NCI-H146 treated with DMSO at 0.1 percent for 48 hours (cell line): ENCODE measurements at regions not wholly inside any gene's neighbourhood (a gene's known extent, or its start where the extent isn't known, plus 50 kb on each side); places are given as distances from the start of the nearest gene placed in this dataset.
A peak's percentile ranks its signal among the peaks of the same experiment; 100 is the strongest.
"Not testable (repeated sequence)": the region's sequence is repeated elsewhere in the genome, so short reads cannot be mapped to it uniquely, and the experiment has no call there.

Experiments used
- DNase-seq: peaks from one replicate; lab custom pipeline; 2025; ENCODE audit not compliant: unreplicated experiment; lab: John Stamatoyannopoulos, UW

DNA sequence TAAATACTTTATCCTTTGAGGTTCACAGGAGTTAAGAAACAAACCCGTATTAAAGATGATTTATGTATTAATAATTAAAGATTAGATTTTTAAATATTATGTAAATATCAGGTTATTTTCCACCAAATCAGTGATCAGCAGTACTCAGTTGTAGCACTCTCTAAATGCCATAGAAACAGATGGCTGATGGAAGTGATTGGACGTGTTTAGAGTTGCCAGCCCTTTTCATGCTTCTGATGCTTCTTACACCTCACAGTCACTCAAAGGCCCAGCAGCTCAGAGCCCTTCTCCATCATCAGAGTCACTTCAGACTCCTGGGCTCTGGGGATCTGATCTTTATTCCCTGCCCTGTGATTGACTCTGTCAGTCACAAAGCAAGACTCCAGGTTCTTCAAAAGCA is 170.1 kb upstream of the PGRMC2 start:
- DNase-seq = no peak

DNA sequence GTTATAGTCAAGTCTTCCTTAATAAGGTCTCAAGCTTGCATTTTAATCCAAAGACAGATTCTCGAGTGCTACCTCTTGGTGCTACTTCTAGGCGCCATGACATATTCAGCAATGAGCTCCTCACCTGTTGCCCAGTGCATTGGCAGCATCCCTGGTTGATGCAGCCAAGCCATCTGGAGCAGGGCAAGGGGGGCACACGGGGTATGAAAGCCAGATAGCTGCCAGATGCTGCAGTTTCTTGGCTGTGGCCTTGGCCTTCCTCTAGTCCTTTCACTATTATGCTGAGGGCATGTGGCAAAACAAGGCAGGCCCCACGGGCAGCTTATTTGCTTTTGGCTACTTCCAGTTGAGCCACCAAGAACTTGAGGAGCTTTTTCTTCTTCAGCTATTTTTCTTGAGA is 168.6 kb upstream of the PGRMC2 start:
- no peak for DNase-seq

DNA sequence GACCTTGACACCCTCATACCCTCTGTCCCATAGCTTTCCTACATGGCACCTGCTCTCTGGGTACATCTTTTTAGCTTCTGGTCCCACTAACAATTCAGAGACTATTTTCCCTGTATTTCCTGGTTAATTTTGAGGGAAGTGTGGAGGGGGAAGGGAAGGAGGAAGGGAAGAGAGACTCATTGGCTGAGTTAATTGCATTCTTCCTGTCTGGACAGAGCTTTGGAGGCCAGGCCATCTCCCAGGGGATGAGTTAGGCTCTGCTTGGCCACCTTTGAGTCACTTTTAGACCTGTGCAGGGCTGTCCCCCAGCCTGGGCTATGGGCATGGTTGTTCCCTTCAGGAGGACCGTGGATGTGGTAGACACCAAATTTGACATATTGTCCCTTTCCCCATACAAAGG is 167.9 kb upstream of the PGRMC2 start:
- no peak for DNase-seq

DNA sequence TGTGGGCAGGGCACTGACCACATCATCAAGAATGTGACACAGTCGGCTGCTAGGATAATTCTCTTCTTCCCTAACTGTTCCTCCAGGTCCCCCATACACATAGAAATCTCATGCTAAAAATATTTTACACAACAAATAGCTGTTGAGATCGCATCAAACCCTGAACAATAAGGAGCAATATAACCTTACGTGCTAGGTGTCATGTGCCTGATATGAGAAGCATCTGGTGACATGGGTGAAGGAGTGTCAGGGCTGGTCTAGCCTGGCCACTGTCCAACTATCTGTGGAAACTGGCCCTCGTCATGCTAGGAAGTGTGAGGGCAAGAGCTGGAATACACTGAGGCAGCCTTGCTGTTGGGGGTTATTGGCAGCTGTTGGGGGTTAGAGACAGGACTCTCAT is 167.3 kb upstream of the PGRMC2 start:
- no peak for DNase-seq

DNA sequence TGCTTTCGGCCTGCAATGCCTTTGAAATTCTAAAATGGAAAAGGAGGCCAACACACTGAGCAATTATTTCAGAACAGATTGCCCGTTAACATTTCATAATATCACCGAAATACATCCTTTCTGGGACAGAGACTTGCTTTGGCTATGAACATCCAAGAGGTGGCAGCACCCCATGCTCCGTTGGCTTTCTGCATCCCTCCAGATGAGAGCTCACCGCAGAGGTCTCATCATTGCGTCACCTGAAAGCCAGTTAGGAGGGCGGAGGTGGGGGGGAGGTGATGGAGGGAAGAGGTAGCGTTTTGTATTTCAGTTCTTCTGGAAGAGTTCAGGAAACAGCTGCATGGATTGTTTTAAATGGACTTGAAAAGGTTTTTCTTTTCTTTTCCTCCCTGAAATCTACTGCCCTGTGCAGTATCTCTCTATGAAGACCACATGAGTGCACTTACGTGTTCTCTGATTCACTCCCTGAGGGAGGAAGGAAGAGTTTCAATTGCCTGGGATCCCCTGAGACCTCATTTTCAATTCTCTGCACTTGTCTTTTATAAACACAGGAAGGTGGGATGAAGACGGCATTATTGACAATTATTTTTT is 166.8 kb upstream of the PGRMC2 start:
- peak; percentile 10 for DNase-seq

DNA sequence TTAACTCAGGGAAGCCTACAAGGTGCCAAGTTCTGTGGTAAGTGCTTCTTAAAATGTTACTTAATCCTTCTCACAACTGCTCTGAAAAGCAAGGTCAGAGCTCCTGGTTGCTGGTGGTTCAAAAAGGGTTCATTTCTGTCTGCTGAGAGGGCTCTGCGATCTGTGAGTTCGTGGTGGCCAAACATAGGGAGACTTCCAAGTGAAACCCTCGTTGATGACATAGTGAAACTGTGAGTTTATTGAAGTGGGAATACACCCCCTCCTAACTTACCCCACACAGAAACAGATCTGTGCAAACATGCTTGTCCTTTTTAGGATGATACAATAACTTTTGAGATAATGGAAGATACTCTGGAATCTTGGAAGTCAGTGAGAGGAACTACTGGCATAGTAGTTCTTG is 164.8 kb upstream of the PGRMC2 start:
- no peak for DNase-seq

DNA sequence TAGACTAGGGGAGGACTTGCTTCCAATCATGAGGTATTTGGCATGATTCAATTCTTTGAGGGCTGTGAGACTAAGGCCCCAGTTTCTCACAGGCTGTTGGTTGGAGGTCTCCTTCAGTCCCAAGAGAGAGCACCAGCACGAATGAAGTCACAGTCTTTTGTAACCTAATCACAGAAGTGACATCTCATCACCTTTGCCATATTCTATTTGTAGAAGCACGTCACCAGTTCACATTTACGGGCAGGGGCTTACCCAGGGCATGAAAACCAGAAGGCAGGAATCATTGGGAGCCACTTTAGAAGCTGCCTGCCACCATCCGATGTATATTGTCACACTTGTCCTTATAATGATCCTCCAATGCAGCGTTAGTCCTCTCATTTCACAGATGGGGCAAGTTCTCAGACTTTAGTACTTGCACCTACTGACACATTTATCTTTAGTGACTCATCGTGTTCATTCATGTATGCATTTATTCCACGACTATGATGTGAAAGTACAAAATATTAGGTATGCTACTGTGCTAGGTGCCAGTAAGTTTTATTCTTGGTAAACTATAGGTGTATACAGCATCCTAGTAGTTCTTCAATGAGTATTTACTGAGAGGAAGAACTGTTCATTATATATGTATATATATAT is 163.8 kb upstream of the PGRMC2 start:
- DNase-seq = no peak

DNA sequence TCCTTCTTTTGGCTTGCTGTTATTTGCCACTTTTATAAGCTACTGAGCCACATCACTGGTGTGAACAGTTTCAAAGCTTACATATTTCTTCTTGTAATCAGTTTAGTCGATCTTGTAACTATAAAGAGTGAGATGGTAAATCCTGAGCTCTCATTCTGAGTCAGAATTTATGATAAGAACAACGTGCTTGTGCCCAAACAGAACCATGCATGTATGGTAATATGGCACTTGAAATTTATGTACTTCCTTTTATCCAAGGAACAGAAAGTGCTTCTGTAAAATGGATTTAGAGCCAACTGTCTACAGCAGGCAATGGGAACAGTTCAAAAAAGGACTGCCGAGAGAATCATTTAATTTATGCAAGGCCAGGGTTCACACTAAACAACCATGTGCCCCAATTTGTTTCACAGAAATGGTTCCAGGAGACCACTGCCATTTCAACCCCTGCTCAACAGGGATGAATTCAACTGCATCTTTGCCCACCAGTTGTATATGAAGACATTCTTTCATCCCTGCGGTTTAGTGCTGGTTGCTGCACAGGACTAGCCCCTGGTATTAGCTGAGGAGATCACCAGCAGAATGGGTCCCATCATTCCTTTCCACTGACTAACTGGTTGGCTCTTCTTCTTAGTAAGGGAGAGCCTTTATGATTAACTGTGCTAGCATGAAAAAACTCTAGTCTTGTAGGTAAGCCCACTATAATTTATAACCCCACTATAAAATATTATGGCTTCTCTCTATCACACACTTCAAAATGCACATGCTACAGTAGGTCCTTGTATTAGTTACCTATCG is 162.9 kb upstream of the PGRMC2 start:
- DNase-seq = no peak

DNA sequence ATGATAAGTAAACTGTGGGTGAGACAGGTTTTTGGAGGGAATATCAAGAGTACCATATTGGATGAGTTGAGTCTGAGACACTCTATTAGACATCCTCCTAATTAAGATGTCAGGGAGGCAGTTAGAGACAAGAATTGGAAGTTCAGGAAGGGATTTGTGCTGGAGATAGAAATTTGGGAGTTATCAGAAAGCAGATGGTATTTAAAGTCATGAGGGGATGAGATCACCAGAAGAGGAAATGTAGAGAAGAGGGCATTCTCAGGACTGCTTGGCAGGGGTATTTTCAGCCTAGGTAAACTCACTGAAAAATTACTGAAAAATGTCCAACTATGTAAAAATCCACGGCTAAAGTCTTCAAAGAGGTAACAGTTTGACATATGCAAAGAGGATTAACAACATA is 161.6 kb upstream of the PGRMC2 start:
- no peak for DNase-seq

DNA sequence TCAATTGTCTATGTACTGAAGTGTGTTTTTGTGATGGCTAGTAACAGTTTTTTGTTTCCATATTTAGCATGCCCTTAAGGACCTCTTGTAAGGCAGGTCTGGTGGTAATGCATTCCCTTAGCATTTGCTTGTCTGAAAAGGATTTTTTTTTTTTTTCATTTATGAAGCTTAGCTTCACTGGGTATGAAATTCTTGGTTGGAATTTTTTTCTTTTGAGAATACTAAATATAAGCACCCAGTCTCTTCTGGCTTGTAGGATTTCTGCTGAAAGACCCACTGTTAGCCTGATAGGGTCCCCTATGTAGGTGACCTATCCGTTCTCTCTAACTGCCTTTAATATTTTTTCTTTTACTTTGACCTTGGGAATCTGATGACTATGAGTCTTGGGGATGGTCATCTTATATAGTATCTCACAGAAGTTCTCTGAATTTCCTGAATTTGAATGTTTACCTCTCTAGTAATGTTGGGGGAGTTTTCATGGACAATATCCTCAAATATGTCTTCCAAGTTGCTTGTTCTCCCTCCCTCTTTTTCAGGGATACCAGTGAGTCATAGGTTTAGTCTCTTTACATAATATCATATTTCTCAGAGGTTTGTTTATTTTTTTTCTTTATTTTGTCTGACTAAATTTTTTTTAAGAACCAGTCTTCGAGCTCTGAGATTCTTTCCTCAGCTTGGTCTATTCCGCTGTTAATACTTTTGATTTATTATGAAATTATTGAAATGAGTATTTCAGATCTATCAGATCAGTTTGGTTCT is 157.1 kb upstream of the PGRMC2 start:
- DNase-seq = no peak

DNA sequence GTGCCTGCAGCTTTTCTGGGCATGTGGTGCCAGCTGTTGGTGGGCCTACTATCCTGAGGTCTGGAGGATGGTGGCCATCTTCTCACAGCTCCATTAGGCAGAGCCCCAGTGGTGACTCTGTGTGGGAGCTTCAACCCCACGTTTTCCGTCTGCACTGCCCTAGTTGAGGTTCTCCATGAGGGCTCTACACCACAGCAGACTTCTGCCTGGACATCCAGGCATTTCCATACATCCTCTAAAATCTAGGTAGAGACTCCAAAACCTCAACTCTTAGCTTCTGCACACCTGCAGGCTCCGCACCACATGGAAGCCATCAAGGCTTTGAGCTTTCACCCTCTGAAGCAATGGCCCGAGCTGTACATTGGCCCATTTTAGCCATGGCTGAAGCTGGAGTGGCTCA is 153.3 kb upstream of the PGRMC2 start:
- DNase-seq = no peak

DNA sequence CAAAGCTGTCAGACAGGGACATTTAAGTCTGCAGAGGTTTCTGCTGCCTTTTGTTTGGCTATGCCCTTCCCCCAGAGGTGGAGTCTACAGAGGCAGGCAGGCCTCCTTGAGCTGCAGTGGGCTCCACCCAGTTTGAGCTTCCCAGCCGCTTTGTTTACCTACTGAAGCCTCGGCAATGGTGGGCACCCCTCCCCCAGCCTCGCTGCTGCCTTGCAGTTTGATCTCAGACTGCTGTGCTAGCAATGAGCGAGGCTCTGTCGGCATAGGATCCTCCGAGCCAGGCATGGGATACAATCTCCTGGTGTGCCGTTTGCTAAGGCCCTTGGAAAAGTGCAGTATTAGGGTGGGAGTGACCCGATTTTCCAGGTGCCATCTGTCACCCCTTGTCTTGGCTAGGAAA is 149.4 kb upstream of the PGRMC2 start:
- DNase-seq = not testable (repeated sequence)

DNA sequence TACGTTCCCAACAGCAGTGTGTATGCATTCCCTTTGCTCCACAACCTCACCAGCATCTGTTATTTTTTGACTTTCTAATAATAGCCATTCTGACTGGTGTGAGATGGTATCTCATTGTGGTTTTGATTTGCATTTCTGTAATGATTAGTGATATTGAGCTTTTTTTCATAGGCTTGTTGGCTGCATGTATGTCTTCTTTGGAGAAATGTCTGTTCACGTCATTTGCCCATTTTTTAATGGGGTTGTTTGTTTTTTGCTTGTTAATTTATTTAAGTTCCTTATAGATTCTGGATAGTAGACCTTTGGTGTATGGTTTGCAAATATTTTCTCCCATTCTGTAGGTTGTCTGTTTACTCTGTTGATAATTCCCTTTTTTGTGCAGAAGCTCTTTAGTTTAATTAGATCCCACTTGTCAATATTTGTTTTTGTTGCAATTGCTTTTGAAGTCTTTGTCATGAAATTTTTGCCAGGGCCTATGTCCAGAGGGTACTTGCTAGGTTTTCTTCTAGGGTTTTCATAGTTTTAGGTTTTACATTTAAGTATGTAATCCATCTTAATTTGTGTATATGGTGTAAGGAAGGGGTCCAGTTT is 141.5 kb upstream of the PGRMC2 start:
- DNase-seq = not testable (repeated sequence)

DNA sequence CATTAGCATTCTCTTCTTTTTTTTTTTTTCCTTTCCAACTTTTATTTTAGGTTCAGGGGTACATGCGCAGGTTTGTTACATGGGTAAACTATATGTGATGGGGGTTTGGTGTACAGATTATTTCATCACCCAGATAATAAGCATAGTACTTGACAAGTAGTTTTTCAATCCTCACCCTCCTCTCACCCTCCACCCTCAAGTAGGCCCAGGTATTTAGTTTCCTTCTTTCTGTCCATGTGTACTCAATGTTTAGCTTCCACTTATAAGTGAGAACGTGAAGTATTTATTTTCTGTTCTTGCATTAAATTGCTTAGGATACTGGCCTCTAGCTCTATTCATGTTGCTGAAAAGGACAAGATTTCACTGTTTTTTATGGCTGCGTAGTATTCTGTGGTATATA is 140.8 kb upstream of the PGRMC2 start:
- DNase-seq = no peak

DNA sequence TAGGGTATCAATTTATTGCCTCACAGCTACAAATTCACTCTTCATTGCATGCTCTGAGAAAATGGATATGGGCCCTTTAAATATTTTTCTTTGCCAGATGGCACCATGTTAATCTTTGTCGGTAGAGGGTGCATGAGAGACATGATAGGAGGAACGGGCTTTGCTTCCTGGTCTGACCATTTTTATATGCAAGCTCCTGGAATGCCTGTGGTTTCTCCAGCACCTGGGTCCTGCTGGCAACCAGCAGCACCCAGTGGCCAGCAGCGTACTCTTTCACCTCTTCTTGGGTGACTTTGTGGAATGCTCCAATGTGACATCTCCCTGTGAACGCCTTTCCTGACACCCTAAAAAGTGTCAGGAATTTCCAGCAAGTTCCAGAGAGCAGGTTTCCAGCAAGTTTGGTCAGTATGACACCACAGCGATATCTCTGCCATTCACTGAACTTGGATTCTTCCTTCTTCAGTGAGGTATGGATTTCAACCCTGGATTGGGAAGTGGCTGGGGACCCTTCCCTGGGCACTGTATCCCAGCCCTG is 140.3 kb upstream of the PGRMC2 start:
- no peak for DNase-seq

DNA sequence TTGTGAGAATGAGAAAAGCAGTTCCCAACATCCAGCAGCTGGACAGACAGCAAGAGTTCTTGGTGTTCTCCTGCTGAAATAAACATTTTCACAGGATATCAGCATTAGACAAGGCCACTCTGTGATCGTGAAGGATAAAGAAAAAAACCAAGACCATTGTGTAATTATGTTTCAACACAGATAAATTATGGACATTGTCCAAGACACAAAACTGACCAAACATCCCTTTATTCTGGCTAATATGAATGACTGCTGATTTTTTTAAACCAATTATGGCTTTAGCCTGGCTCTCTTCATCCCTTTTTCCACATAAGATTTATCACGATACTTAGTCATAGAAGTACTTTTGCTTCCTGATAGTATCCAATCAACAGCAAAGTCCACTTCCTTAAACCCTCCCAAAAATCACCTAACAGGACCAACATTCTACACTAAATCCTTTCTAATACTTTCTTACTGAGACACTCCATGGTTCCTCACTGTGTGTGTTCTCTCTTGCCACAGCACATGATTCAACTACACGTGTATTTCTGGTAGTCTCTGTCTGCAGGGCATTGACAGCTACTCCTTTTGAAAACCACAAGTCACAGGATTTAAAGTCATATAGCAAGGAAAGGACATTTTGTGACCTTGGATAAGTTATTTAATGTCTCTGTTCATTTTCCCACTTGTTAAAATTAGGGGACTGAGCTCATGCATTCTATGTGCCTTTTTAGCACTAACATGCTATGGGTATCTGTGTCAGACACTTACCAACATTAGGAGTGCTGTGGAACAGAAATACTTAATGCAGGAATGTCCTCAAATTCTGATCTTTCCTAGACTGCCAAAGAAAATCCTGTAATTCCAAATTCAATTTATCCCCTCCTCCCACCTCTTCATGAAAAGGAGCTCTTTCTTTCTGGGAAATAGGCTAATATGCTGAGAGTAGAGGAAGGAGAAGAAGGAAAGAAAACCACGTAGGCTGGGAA is 137.2 kb upstream of the PGRMC2 start:
- DNase-seq = no peak

DNA sequence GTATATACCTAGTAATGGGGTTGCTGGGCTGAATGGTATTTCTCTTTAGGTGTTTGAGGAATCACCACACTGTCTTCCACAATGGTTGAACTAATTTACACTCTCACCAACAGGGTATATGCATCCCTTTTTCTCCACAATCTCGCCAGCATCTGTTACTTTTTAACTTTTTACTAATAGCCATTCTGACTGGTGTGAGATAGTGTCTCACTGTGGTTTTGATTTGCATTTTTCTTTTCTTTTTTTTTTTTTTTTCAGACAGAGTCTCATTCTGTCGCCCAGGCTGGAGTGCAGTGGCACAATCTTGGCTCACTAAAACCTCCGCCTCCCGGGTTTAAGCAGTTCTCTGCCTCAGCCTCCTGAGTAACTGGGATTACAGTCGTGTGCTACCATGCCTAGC is 134.7 kb upstream of the PGRMC2 start:
- not testable (repeated sequence) for DNase-seq

DNA sequence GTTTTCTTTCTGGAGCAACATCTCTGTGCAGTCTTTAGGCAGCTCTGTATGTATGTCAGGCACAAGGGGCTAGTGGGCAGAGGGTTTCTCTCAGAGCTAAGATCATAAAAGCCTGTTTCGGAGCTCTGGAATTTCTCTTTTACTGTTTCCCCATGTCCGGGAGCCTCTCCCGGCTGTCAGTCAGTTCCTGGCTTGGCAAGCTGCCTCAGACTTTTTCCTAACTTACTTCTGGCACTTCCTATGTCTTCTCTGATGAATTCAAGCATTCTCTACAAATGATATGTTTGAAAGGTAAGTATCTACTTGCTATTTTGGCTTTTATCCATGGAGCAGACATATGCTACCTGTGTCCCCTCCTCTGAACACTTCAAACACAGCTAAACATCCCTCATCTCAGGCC is 129.3 kb upstream of the PGRMC2 start:
- DNase-seq = no peak

DNA sequence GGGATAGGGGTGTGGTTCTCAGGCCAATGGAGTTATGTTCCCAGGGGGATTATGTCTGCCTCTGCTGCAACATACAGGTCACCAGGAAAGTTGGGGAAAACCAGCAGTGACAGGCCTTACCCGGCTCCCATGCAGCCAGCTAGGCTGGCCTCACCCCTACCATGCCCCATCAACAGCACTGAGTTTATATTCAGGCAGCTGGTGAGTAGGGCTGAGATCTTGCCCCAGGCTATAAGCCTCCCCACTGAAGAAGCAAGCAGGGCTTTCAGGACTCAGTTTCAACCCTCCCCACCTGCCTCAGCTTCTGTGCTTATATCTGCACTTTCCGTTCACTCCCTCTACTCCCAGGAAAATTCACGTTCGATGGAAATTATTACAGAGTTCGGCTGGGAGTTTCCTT is 122.4 kb upstream of the PGRMC2 start:
- no peak for DNase-seq

DNA sequence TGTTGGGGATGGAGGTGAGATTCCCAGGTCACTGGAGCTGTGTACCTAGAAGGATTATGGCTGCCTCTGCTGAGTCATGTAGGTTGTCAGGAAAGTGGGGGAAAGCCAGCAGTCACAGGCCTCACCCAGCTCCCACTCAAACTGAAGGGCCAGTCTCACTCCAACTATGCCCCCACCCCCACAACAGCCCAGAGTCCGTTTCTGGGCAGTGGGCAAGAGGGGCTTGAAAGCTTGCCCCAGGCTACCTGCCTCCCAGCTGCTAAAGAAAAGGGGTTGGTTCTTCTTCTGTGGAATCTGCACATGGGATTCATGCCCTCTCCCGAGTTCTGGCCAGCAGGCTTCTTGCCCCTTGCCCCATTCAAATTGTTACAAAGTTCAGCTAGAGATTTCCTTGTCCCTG is 116.0 kb upstream of the PGRMC2 start:
- no peak for DNase-seq
